ENCODE measurements at regions not wholly inside any gene's neighbourhood (a gene's known extent, or its start where the extent isn't known, plus 50 kb on each side); places are given as distances from the start of the nearest gene placed in this dataset.
A peak's percentile ranks its signal among the peaks of the same experiment; 100 is the strongest.
"Not testable (repeated sequence)": the region's sequence is repeated elsewhere in the genome, so short reads cannot be mapped to it uniquely, and the experiment has no call there.

DNA sequence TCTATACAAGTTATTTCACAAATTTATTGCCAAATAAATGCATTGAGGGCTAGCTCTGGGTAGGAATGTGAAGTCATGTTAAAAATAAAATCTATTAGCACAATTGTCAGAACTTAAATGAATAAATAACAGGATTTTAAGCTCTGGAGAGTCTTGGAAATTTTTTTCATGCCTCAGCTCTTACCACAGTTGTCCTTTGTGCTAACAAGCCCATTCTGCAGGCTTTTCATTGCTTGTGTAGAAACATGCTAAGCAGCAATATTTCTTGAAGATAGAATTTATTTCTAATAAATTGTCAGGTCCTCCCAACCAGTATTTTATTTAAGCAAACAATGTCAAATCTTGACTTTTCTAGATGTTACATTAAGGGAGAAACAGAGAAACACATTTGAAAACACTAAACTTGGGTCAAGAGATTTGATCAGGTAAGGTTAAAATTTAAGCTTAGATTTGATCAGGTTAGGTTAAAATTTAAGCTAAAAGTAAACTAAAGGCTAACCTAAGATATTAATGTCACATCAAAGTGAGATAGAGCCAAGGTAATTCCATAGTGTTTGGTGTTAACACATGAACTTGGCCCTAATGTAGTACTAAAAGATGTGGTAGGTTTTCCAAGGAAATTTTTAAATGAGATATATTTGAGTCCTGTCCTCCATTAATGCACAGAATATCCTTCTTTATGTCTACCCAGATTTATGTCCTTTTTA lies 179.1 kb upstream of the IL1RAPL1 start:
- in situ Hi-C loops (cut with MboI; ENCODE audit: low sequenced_read_pairs) = no loop called here
- Histone ChIP-seq H3K9me3 (no peaks in the 10 kb centered on the region), H3K27me3 (ENCODE audit: low read depth) (no peaks in the 10 kb centered on the region), H3K4me3 (no peak overlapping the region), H3K4me1 (no peaks in the 10 kb centered on the region), H3K36me3 (replicated peaks) (no peaks in the 10 kb centered on the region)
- no peak for DNase-seq (ENCODE audit: low spot score in 2 of 2)

GRCh38 chrX:28398342-28398741 lies 188.9 kb upstream of the IL1RAPL1 start:
- DNase-seq (ENCODE audit: low spot score in 2 of 2) = no peak
- in situ Hi-C loops (cut with MboI; ENCODE audit: low sequenced_read_pairs) = no loop called here
- H3K4me1 ChIP-seq = no peaks in the 10 kb centered on the region
- no peak overlapping the region for H3K4me3 ChIP-seq
- no peaks in the 10 kb centered on the region for H3K27me3 ChIP-seq (ENCODE audit: low read depth)
- H3K36me3 ChIP-seq (replicated peaks) = no peaks in the 10 kb centered on the region
- H3K9me3 ChIP-seq = no peaks in the 10 kb centered on the region

GRCh38 chrX:28391528-28391927 lies 195.7 kb upstream of the IL1RAPL1 start:
- H3K36me3 ChIP-seq (replicated peaks) = no peaks in the 10 kb centered on the region
- no peak for DNase-seq (ENCODE audit: low spot score in 2 of 2)
- no peaks in the 10 kb centered on the region for H3K27me3 ChIP-seq (ENCODE audit: low read depth)
- no peaks in the 10 kb centered on the region; the same call in 1 of the 2 replicates for H3K4me1 ChIP-seq
- H3K4me3 ChIP-seq = no peak overlapping the region
- no peaks in the 10 kb centered on the region for H3K9me3 ChIP-seq
- in situ Hi-C loops (cut with MboI; ENCODE audit: low sequenced_read_pairs) = no loop called here

GRCh38 chrX:28379103-28379502 lies 208.1 kb upstream of the IL1RAPL1 start:
- H3K36me3 ChIP-seq (replicated peaks) = no peaks in the 10 kb centered on the region
- in situ Hi-C loops (cut with MboI; ENCODE audit: low sequenced_read_pairs) = no loop called here
- no peaks in the 10 kb centered on the region for H3K9me3 ChIP-seq
- no peaks in the 10 kb centered on the region for H3K27me3 ChIP-seq (ENCODE audit: low read depth)
- no peak for DNase-seq (ENCODE audit: low spot score in 2 of 2)
- no peak overlapping the region for H3K4me3 ChIP-seq
- H3K4me1 ChIP-seq = no peaks in the 10 kb centered on the region

GRCh38 chrX:28367649-28368048 lies 219.6 kb upstream of the IL1RAPL1 start:
- DNase-seq (ENCODE audit: low spot score in 2 of 2); H3K27me3 ChIP-seq (ENCODE audit: low read depth); in situ Hi-C loops (cut with MboI; ENCODE audit: low sequenced_read_pairs); H3K9me3 ChIP-seq; H3K4me3 ChIP-seq; H3K36me3 ChIP-seq (replicated peaks); H3K4me1 ChIP-seq: not testable (repeated sequence)

DNA sequence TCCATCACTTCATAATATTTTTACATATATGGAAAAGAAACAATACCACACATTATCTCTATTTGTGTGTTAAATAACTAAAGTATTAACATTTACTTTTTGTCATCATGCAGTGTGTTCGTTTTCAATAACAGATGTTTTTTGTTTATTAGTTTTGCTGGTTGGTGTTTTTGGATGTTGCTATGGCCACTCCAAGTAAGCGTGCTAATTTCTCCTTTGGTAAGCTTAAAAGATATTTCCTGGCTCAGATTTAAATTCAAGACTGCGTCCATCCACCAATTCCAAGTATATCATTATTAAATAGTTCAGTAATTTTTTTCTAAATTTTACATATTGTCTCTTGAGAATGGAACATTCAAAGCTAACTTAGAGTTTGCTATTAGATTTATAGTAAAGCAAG lies 235.4 kb upstream of the IL1RAPL1 start:
- in situ Hi-C loops (cut with MboI; ENCODE audit: low sequenced_read_pairs) = no loop called here
- Histone ChIP-seq H3K9me3 (no peaks in the 10 kb centered on the region), H3K27me3 (ENCODE audit: low read depth) (no peaks in the 10 kb centered on the region), H3K4me3 (no peak overlapping the region), H3K36me3 (replicated peaks) (no peaks in the 10 kb centered on the region), H3K4me1 (no peaks in the 10 kb centered on the region)
- no peak for DNase-seq (ENCODE audit: low spot score in 2 of 2)

DNA sequence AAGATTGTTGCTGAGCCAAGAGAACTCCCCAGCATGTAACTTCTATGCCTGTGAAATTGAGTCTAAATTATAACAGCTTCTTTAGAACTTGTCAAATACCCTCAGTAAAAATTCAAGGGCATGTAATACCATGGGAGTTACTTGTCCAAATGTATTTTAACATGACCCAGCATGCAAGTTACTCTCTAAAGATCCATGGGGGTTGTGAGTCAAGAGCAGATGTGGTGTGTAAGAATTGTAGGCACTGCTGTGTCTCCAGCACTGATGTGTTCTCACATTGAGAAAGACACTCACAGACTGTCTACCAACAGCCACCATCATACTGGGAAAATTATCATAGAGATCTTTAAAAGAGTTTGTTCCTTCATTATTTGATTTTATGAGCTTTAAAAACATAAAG lies 237.4 kb upstream of the IL1RAPL1 start:
- in situ Hi-C loops (cut with MboI; ENCODE audit: low sequenced_read_pairs) = no loop called here
- Histone ChIP-seq H3K4me1 (no peaks in the 10 kb centered on the region), H3K36me3 (replicated peaks) (no peaks in the 10 kb centered on the region), H3K27me3 (ENCODE audit: low read depth) (no peaks in the 10 kb centered on the region), H3K9me3 (no peaks in the 10 kb centered on the region), H3K4me3 (no peak overlapping the region)
- DNase-seq (ENCODE audit: low spot score in 2 of 2) = no peak

- H3K4me1 ChIP-seq = peaks cover 8% of the 10 kb centered on the region; the same call in 1 of the 2 replicates
- no peaks in the 10 kb centered on the region for H3K27me3 ChIP-seq (ENCODE audit: low read depth)
- no peaks in the 10 kb centered on the region for H3K36me3 ChIP-seq (replicated peaks)
- no peak for DNase-seq (ENCODE audit: low spot score in 2 of 2)
- no peaks in the 10 kb centered on the region for H3K9me3 ChIP-seq
- in situ Hi-C loops (cut with MboI; ENCODE audit: low sequenced_read_pairs) = no loop called here
- no peak overlapping the region for H3K4me3 ChIP-seq
Measured at GRCh38 chrX:28347476-28347875, 239.8 kb upstream of the IL1RAPL1 start.

DNA sequence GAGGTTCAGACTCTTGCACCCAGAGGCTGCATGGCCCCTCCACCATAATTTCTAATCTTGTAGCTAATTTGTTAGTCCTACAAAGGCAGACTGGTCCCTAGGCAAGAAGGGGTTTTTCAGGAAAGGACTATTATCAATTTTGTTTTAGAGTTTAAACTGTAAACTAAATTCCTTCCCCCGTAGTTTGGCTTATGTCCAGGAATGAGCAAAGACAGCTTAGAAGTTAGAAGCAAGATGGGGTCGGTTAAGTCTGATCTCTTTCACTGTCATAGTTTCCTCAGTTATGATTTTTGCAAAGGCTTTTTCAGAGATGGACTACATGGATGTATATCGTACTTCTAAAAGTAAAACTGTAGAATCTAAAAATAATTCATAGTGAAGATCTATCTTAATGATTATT lies 258.1 kb upstream of the IL1RAPL1 start:
- no peaks in the 10 kb centered on the region; the same call in 1 of the 2 replicates for H3K9me3 ChIP-seq
- peaks cover 30% of the 10 kb centered on the region for H3K4me1 ChIP-seq
- no peak overlapping the region for H3K4me3 ChIP-seq
- H3K27me3 ChIP-seq (ENCODE audit: low read depth) = no peaks in the 10 kb centered on the region
- in situ Hi-C loops (cut with MboI; ENCODE audit: low sequenced_read_pairs) = no loop called here
- no peaks in the 10 kb centered on the region for H3K36me3 ChIP-seq (replicated peaks)
- DNase-seq (ENCODE audit: low spot score in 2 of 2) = no peak

GRCh38 chrX:28324321-28324721 lies 262.9 kb upstream of the IL1RAPL1 start:
- no peak for DNase-seq (ENCODE audit: low spot score in 2 of 2)
- in situ Hi-C loops (cut with MboI; ENCODE audit: low sequenced_read_pairs) = no loop called here
- Histone ChIP-seq H3K27me3 (ENCODE audit: low read depth) (no peaks in the 10 kb centered on the region), H3K9me3 (no peaks in the 10 kb centered on the region; the same call in 1 of the 2 replicates), H3K36me3 (replicated peaks) (no peaks in the 10 kb centered on the region), H3K4me3 (no peak overlapping the region), H3K4me1 (peaks cover 43% of the 10 kb centered on the region)

GRCh38 chrX:28321286-28321685 lies 266.0 kb upstream of the IL1RAPL1 start:
- no peak overlapping the region for H3K4me3 ChIP-seq
- H3K9me3 ChIP-seq = no peaks in the 10 kb centered on the region
- no peaks in the 10 kb centered on the region for H3K27me3 ChIP-seq (ENCODE audit: low read depth)
- no peaks in the 10 kb centered on the region for H3K36me3 ChIP-seq (replicated peaks)
- H3K4me1 ChIP-seq = peaks cover 31% of the 10 kb centered on the region
- no peak for DNase-seq (ENCODE audit: low spot score in 2 of 2)
- in situ Hi-C loops (cut with MboI; ENCODE audit: low sequenced_read_pairs) = no loop called here

DNA sequence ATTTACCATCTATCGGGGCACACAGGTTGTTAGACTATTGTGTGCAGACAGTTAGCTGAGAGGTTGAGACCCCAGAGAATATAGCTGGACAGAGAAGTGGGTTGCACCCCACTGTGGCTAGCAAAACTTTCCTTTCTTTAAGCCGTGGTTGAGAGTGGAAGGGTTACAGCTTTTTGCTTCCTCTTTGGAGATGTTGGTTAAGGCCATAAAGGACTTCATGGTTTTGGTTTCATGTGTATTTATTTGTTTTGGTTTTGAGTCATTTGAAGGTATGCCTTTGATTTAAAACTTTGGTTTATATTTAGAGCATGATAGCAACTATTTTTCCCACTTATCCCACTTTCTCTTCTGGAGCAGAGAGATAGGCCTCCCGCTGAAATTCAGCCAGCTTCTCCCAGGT lies 274.3 kb upstream of the IL1RAPL1 start:
- H3K9me3 ChIP-seq = no peaks in the 10 kb centered on the region
- H3K4me1 ChIP-seq = no peaks in the 10 kb centered on the region
- no peaks in the 10 kb centered on the region for H3K36me3 ChIP-seq (replicated peaks)
- in situ Hi-C loops (cut with MboI; ENCODE audit: low sequenced_read_pairs) = no loop called here
- no peak for DNase-seq (ENCODE audit: low spot score in 2 of 2)
- H3K27me3 ChIP-seq (ENCODE audit: low read depth) = no peaks in the 10 kb centered on the region
- H3K4me3 ChIP-seq = no peak overlapping the region

- no peaks in the 10 kb centered on the region for H3K27me3 ChIP-seq (ENCODE audit: low read depth)
- no peaks in the 10 kb centered on the region for H3K4me1 ChIP-seq
- DNase-seq (ENCODE audit: low spot score in 2 of 2) = no peak
- in situ Hi-C loops (cut with MboI; ENCODE audit: low sequenced_read_pairs) = no loop called here
- H3K36me3 ChIP-seq (replicated peaks) = no peaks in the 10 kb centered on the region
- H3K4me3 ChIP-seq = no peak overlapping the region
- H3K9me3 ChIP-seq = no peaks in the 10 kb centered on the region
Measured at GRCh38 chrX:28312259-28312658, 275.0 kb upstream of the IL1RAPL1 start.

DNA sequence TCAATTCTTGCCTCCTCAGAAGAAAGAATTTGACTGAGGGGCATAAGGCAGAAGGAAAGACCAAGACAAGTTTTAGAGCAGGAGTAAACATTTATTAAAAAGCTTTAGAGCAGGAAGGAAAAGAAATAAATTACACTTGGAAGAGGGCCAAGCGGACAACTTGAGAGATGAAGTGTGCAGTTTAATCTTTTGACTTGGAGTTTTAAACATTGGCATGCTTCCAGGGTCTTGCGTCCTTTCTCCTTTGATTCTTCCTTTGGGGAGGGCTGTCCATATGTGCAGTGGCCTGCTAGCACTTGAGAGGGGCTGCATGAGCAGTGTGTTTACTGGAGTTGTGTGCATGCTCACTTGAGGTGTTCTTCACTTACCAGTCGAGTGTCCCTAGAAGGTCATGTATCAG lies 275.8 kb upstream of the IL1RAPL1 start:
- in situ Hi-C loops (cut with MboI; ENCODE audit: low sequenced_read_pairs) = no loop called here

DNA sequence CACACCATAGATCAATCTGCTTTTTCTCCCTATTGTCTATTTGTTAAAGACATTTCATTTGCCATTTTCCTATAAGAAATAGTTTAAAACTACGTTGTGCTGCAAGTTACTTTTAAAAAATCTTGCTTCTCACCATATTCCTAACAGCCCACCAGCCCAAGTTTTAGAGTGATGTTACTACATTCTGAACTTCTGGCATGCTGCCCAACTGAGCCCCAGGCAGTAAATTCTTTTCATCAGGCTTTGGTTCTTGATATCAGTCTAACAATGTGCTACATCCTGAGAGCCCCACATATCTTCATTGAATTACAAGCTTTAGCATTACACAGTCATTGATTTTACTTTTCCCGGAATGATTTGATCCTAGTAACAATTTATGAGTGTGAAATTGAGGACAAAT lies 283.8 kb upstream of the IL1RAPL1 start:
- Histone ChIP-seq H3K27me3 (ENCODE audit: low read depth) (no peaks in the 10 kb centered on the region), H3K4me3 (no peak overlapping the region), H3K36me3 (replicated peaks) (no peaks in the 10 kb centered on the region), H3K9me3 (no peaks in the 10 kb centered on the region), H3K4me1 (peaks cover 16% of the 10 kb centered on the region)
- peak; percentile 35 to 63 for DNase-seq (ENCODE audit: low spot score in 2 of 2)
- in situ Hi-C loops (cut with MboI; ENCODE audit: low sequenced_read_pairs) = no loop called here

More for the DNA sequence above, 275.8 kb upstream of the IL1RAPL1 start:
- Histone ChIP-seq H3K4me3 (no peak overlapping the region), H3K4me1 (no peaks in the 10 kb centered on the region), H3K36me3 (replicated peaks) (no peaks in the 10 kb centered on the region), H3K27me3 (ENCODE audit: low read depth) (no peaks in the 10 kb centered on the region), H3K9me3 (no peaks in the 10 kb centered on the region)
- DNase-seq (ENCODE audit: low spot score in 2 of 2) = no peak
